B cell (primary cell): ENCODE measurements at regions not wholly inside any gene's neighbourhood (a gene's known extent, or its start where the extent isn't known, plus 50 kb on each side); places are given as distances from the start of the nearest gene placed in this dataset.

ENCODE experiments used
- ATAC-seq: fragments of 200-7000 bp; cut with Tn5 transposase; one replicate; pipeline ENCODE4 v1.10.0; 2021; ENCODE audit warnings: low read depth, mild to moderate bottlenecking, moderate number of reproducible peaks, moderate library complexity
- CTCF ChIA-PET: fragments of 350-600 bp; sonication (Branson Sonifier 250); formaldehyde crosslinking; loops from one replicate; lab custom pipeline; 2021; ENCODE audit warnings: antibody characterized with exemption, inconsistent platforms; lab: Charles Lee
- POLR2A ChIA-PET: fragments of 350-600 bp; sonication (Branson Sonifier 250); formaldehyde crosslinking; loops from one replicate; lab custom pipeline; 2021; ENCODE audit warnings: antibody characterized with exemption; lab: Charles Lee
- DNase-seq: peaks from one replicate; pipeline ENCODE4 v3.0.0; 2013
- H2AFZ ChIP-seq: 2 replicates; pipeline ENCODE4 v1.6.1; 2012; ENCODE audit warnings: mild to moderate bottlenecking, low read depth, low read length; ENCODE audit not compliant: insufficient read depth, poor library complexity, severe bottlenecking
- H3K27ac ChIP-seq, 2 donors: 1 replicate in 1 of 2; 2 replicates in 1 of 2; pipeline ENCODE4 v1.5.1; 2012 to 2013; ENCODE audit warnings: low read length in 2 of 2, mild to moderate bottlenecking in 2 of 2, moderate library complexity in 1 of 2
- H3K27me3 ChIP-seq, 4 experiments: fragments of 200-600 bp in 1 of 4; sonication (generic) in 1 of 4; replicated peaks in 1 of 4; 1 replicate in 2 of 4; 2 replicates in 2 of 4; pipeline versions ENCODE4 v1.6.1 to v1.7.0; 2013 to 2016; ENCODE audit warnings: low read length in 3 of 4, mild to moderate bottlenecking in 2 of 4, mixed read lengths in 1 of 4, moderate library complexity in 1 of 4; ENCODE audit not compliant: insufficient read depth in 4 of 4, control insufficient read depth in 3 of 4; ENCODE audit errors: control extremely low read depth in 1 of 4
- H3K36me3 ChIP-seq, 2 experiments: replicated peaks in 1 of 2; 1 replicate in 1 of 2; 2 replicates in 1 of 2; pipeline versions ENCODE4 v1.6.1 to v1.7.1; 2013; ENCODE audit warnings: low read length in 1 of 2; ENCODE audit not compliant: insufficient read depth in 2 of 2, control insufficient read depth in 1 of 2; ENCODE audit errors: control extremely low read depth in 1 of 2, extremely low read depth in 1 of 2
- H3K4me1 ChIP-seq, 2 donors: fragments of 200-600 bp in 1 of 2; sonication (generic) in 1 of 2; 1 replicate in 1 of 2; 2 replicates in 1 of 2; pipeline versions ENCODE4 v1.5.1 to v1.6.1; 2013 to 2017; ENCODE audit warnings: low read length in 2 of 2; ENCODE audit not compliant: control insufficient read depth in 2 of 2, insufficient read depth in 2 of 2
- H3K4me2 ChIP-seq: replicated peaks from 2 replicates; pipeline ENCODE3; 2012; ENCODE audit warnings: mild to moderate bottlenecking, low read depth, low read length; ENCODE audit not compliant: poor library complexity, severe bottlenecking
- H3K4me3 ChIP-seq, 5 experiments: fragments of 200-600 bp in 1 of 5; sonication (generic) in 1 of 5; 1 replicate in 3 of 5; 2 replicates in 2 of 5; pipeline versions ENCODE4 v1.5.1 to v1.7.0; 2011 to 2016; ENCODE audit warnings: low read length in 4 of 5, mild to moderate bottlenecking in 4 of 5, low read depth in 2 of 5, control low read depth in 1 of 5, moderate library complexity in 1 of 5; ENCODE audit not compliant: insufficient read depth in 1 of 5; ENCODE audit errors: control extremely low read depth in 1 of 5, extremely low read depth in 1 of 5
- H3K79me2 ChIP-seq: fragments of 200-600 bp; sonication (generic); one replicate; pipeline ENCODE4 v1.6.0; 2016; ENCODE audit warnings: low read length; ENCODE audit not compliant: control insufficient read depth, insufficient read depth
- H3K9ac ChIP-seq: fragments of 200-600 bp; sonication (generic); 2 replicates; pipeline ENCODE4 v1.6.1; 2017; ENCODE audit warnings: mild to moderate bottlenecking, low read length, moderate library complexity
- H3K9me3 ChIP-seq, 3 donors: one replicate each; pipeline versions ENCODE4 v1.6.1 to v1.7.1; 2013; ENCODE audit warnings: low read length in 2 of 3; ENCODE audit not compliant: control insufficient read depth in 2 of 3, insufficient read depth in 1 of 3; ENCODE audit errors: control extremely low read depth in 1 of 3
- H4K20me1 ChIP-seq: 2 replicates; pipeline ENCODE4 v1.6.0; 2012; ENCODE audit warnings: mild to moderate bottlenecking, low read length; ENCODE audit not compliant: insufficient read depth, control insufficient read depth, poor library complexity, severe bottlenecking
- H3K27ac Mint-ChIP-seq: one replicate; pipeline ENCODE4 v1.8.0; 2021; ENCODE audit warnings: mixed read lengths
- H3K27me3 Mint-ChIP-seq: one replicate; pipeline ENCODE4 v1.8.0; 2021; ENCODE audit warnings: mixed read lengths
- H3K4me1 Mint-ChIP-seq: one replicate; pipeline ENCODE4 v1.8.0; 2021; ENCODE audit warnings: mixed read lengths
- H3K4me3 Mint-ChIP-seq: one replicate; pipeline ENCODE4 v1.8.0; 2021; ENCODE audit warnings: mixed read lengths
- H3K9me3 Mint-ChIP-seq: one replicate; pipeline ENCODE4 v1.8.0; 2022; ENCODE audit warnings: mixed read lengths; ENCODE audit not compliant: insufficient read depth
- CTCF ChIP-seq: fragments of 200-600 bp; IDR thresholded peaks from one replicate; pipeline ENCODE4 v1.8.0; 2022; ENCODE audit warnings: antibody characterized with exemption, mild to moderate bottlenecking
- EZH2 ChIP-seq: IDR thresholded peaks from 2 replicates; pipeline ENCODE4 v1.6.1; 2012; ENCODE audit warnings: borderline replicate concordance, low read depth, mild to moderate bottlenecking, moderate library complexity, low read length; ENCODE audit not compliant: insufficient read depth, poor library complexity, severe bottlenecking
- WGBS: methylation state at CpG from one replicate; pipeline ENCODE4 v1.1.5; 2013; ENCODE audit warnings: missing lambda C conversion rate; ENCODE audit not compliant: insufficient coverage; 5-methylcytosine and 5-hydroxymethylcytosine counted together
- intact Hi-C: fragments of 100-400 bp; cut with micrococcal nuclease; formaldehyde crosslinking; loops from one replicate; pipeline ENCODE4 v1.10.0; 2022

GRCh38 chr7:125074141-125074540 is 144.5 kb upstream of the POT1 start:
- no peak overlapping the region for H2AFZ ChIP-seq
- Mint-ChIP-seq H3K4me3 (no peak overlapping the region), H3K4me1 (no peaks in the 10 kb centered on the region), H3K27me3 (no peaks in the 10 kb centered on the region), H3K27ac (no peak overlapping the region), H3K9me3 (no peaks in the 10 kb centered on the region)
- intact Hi-C loops: no loop called here
- no peaks in the 10 kb centered on the region for H4K20me1 ChIP-seq
- H3K4me3 ChIP-seq: no peak overlapping the region
- no peak overlapping the region for H3K27ac ChIP-seq
- CTCF ChIA-PET: no interaction called here
- H3K4me1 ChIP-seq: no peaks in the 10 kb centered on the region
- H3K27me3 ChIP-seq: no peaks in the 10 kb centered on the region
- POLR2A ChIA-PET: no interaction called here
- H3K9ac ChIP-seq: no peak overlapping the region
- H3K9me3 ChIP-seq: no peaks in the 10 kb centered on the region
- no peaks in the 10 kb centered on the region for H3K79me2 ChIP-seq
- H3K4me2 ChIP-seq: no peak overlapping the region
- TF ChIP-seq EZH2 (no peak), CTCF (no peak)
- no peaks in the 10 kb centered on the region for H3K36me3 ChIP-seq
- WGBS: 100% methylated on average over 2 of the region's 3 CpGs
- DNase-seq (no peak), ATAC-seq (no peak)

GRCh38 chr7:125065546-125065945 is 135.9 kb upstream of the POT1 start:
- H4K20me1 ChIP-seq: no peaks in the 10 kb centered on the region
- H3K27me3 ChIP-seq: no peaks in the 10 kb centered on the region
- H3K4me3 Mint-ChIP-seq: no peak overlapping the region
- ATAC-seq (no peak), DNase-seq (no peak)
- no peak for TF ChIP-seq EZH2
- no peak for TF ChIP-seq CTCF
- no peak overlapping the region for H2AFZ ChIP-seq
- H3K4me3 ChIP-seq: no peak overlapping the region
- H3K79me2 ChIP-seq: no peaks in the 10 kb centered on the region
- H3K9me3 ChIP-seq: no peaks in the 10 kb centered on the region
- no peaks in the 10 kb centered on the region for H3K36me3 ChIP-seq
- H3K4me2 ChIP-seq: no peak overlapping the region
- H3K4me1 ChIP-seq: no peaks in the 10 kb centered on the region
- no CpG with 5 or more reads among the region's 1 CpG for WGBS
- H3K9me3 Mint-ChIP-seq: peaks cover 2% of the 10 kb centered on the region
- no peak overlapping the region for H3K9ac ChIP-seq
- H3K4me1 Mint-ChIP-seq: no peaks in the 10 kb centered on the region
- no peaks in the 10 kb centered on the region for H3K27me3 Mint-ChIP-seq
- ChIA-PET CTCF (no interaction called here), POLR2A (no interaction called here)
- no peak overlapping the region for H3K27ac ChIP-seq
- H3K27ac Mint-ChIP-seq: no peak overlapping the region
- intact Hi-C loops: no loop called here
